OCI-LY7 (cell line): ENCODE measurements at regions not wholly inside any gene's neighbourhood (a gene's known extent, or its start where the extent isn't known, plus 50 kb on each side); places are given as distances from the start of the nearest gene placed in this dataset.

Experiments
- BruUV-seq: library from RNA; stranded (reverse); fragments of 400-500 nt; replicated peaks from 2 replicates; lab custom pipeline; 2021; lab: Mats Ljungman, UMichigan
- CTCF ChIA-PET: fragments of 300-600 bp; sonication (Branson Sonifier 250); formaldehyde crosslinking; loops from one replicate; lab custom pipeline; 2022; ENCODE audit warnings: antibody characterized with exemption; ENCODE audit not compliant: unreplicated experiment; lab: Charles Lee
- POLR2A ChIA-PET: fragments of 300-600 bp; sonication (Branson Sonifier 250); formaldehyde crosslinking; loops from one replicate; lab custom pipeline; 2022; ENCODE audit warnings: antibody characterized with exemption; lab: Charles Lee
- DNase-seq: peaks from one replicate; pipeline ENCODE4 v3.0.0-alpha.2; 2015; ENCODE audit warnings: low spot score
- H2AFZ ChIP-seq: fragments of 200-600 bp; sonication (generic), shearing (Covaris generic); 2 replicates; pipeline ENCODE4 v1.6.1; 2014; ENCODE audit warnings: mild to moderate bottlenecking, antibody characterized with exemption, low read length, moderate library complexity
- H3K27ac ChIP-seq: fragments of 200-600 bp; sonication (generic); 2 replicates; pipeline ENCODE4 v1.5.1; 2014; ENCODE audit warnings: mixed run types, low read depth, mild to moderate bottlenecking, moderate library complexity, low read length, inconsistent platforms; ENCODE audit not compliant: poor library complexity, severe bottlenecking
- H3K36me3 ChIP-seq: fragments of 200-600 bp; sonication (generic); 2 replicates; pipeline ENCODE4 v1.6.1; 2014; ENCODE audit warnings: mild to moderate bottlenecking, antibody characterized with exemption, low read length, moderate library complexity, mixed read lengths; ENCODE audit not compliant: insufficient read depth
- H3K4me1 ChIP-seq: fragments of 200-600 bp; sonication (generic); 2 replicates; pipeline ENCODE4 v1.5.1; 2014; ENCODE audit warnings: mild to moderate bottlenecking, low read length; ENCODE audit not compliant: insufficient read depth, poor library complexity, severe bottlenecking
- H3K4me2 ChIP-seq: fragments of 200-600 bp; sonication (generic); 2 replicates; pipeline ENCODE4 v1.6.1; 2014; ENCODE audit warnings: mild to moderate bottlenecking, low read length
- H3K4me3 ChIP-seq: fragments of 200-600 bp; sonication (generic); 2 replicates; pipeline ENCODE4 v1.5.1; 2014; ENCODE audit warnings: mild to moderate bottlenecking, low read depth, low read length; ENCODE audit not compliant: poor library complexity, severe bottlenecking
- H3K79me2 ChIP-seq: fragments of 200-600 bp; sonication (generic); 2 replicates; pipeline ENCODE4 v1.6.1; 2016; ENCODE audit warnings: low read depth, mild to moderate bottlenecking, low read length, moderate library complexity, mixed read lengths; ENCODE audit not compliant: insufficient read depth
- H3K9me2 ChIP-seq: fragments of 200-600 bp; sonication (generic); 2 replicates; pipeline ENCODE4 v1.6.1; 2016; ENCODE audit warnings: mild to moderate bottlenecking, low read length, mixed read lengths; ENCODE audit not compliant: insufficient read depth
- H3K9me3 ChIP-seq: fragments of 200-600 bp; sonication (generic); 2 replicates; pipeline ENCODE4 v1.6.1; 2014; ENCODE audit warnings: mild to moderate bottlenecking, mixed run types, low read length, mixed read lengths
- H4K20me1 ChIP-seq: fragments of 200-600 bp; sonication (generic); 2 replicates; pipeline ENCODE4 v1.6.1; 2014; ENCODE audit warnings: mild to moderate bottlenecking, antibody characterized with exemption, low read length, moderate library complexity, mixed read lengths; ENCODE audit not compliant: insufficient read depth
- EZH2phosphoT487 ChIP-seq: fragments of 200-600 bp; sonication (generic); IDR thresholded peaks from 2 replicates; pipeline ENCODE4 v1.6.1; 2018; ENCODE audit warnings: low read depth, borderline replicate concordance, mild to moderate bottlenecking, mixed run types, antibody characterized with exemption, low read length, moderate library complexity, mixed read lengths
- intact Hi-C: fragments of 100-400 bp; cut with micrococcal nuclease; formaldehyde crosslinking; loops from one replicate; pipeline ENCODE4 v1.10.0; 2022; ENCODE audit not compliant: unreplicated experiment
- TF ChIP-seq, protein P1 (sequence below): fragments of 200-600 bp; sonication (generic); conservative IDR thresholded peaks from 2 replicates; pipeline ENCODE4 v1.5.1; 2014; ENCODE audit warnings: mild to moderate bottlenecking, antibody characterized with exemption, low read length, moderate library complexity, mixed read lengths

DNA sequence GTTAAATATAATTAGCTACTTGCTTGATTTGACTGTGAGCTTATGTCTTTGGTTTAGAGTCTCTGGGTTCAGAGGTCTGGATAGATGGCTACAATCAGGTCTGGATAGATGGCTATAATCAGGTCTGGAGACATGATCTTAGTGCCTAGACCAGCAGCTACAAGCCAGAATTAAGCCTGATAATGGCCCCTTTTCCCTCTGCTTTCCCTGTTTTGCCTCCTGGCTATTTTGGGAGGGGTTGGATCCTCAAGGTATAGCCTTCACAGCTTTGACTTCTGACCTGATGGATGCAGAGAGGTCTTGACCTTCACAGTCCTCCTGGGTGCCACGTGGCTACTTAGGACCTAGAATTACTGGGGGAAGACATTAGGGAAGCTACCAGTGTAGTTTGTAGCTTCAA lies 877.7 kb downstream of the GALC start:
- no peak for DNase-seq
- Histone ChIP-seq H3K79me2 (no peaks in the 10 kb centered on the region), H3K4me3 (no peak overlapping the region), H3K9me2 (no peaks in the 10 kb centered on the region), H3K9me3 (peaks cover 32% of the 10 kb centered on the region; the same call in 1 of the 2 replicates), H3K27ac (no peak overlapping the region), H4K20me1 (no peaks in the 10 kb centered on the region), H3K36me3 (peaks cover 14% of the 10 kb centered on the region), H3K4me1 (peaks cover 33% of the 10 kb centered on the region), H3K4me2 (no peak overlapping the region), H2AFZ (peak overlapping the region; percentile 16; the same call in 1 of the 2 replicates)
- no peak for TF ChIP-seq EZH2phosphoT487
- TF ChIP-seq, protein P1, sequence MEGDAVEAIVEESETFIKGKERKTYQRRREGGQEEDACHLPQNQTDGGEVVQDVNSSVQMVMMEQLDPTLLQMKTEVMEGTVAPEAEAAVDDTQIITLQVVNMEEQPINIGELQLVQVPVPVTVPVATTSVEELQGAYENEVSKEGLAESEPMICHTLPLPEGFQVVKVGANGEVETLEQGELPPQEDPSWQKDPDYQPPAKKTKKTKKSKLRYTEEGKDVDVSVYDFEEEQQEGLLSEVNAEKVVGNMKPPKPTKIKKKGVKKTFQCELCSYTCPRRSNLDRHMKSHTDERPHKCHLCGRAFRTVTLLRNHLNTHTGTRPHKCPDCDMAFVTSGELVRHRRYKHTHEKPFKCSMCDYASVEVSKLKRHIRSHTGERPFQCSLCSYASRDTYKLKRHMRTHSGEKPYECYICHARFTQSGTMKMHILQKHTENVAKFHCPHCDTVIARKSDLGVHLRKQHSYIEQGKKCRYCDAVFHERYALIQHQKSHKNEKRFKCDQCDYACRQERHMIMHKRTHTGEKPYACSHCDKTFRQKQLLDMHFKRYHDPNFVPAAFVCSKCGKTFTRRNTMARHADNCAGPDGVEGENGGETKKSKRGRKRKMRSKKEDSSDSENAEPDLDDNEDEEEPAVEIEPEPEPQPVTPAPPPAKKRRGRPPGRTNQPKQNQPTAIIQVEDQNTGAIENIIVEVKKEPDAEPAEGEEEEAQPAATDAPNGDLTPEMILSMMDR: no peak
- CTCF ChIA-PET: interaction anchor here (0.6 to 0.9 kb wide), 2 partner anchors 10 to 134 kb away, joined by 3 read pairs; no protein-coding TSS in a partner anchor
- POLR2A ChIA-PET: interaction anchor here (0.5 to 2.0 kb wide), 12 partner anchors 8 to 1477 kb away, joined by 3 to 8 read pairs (median 4); no protein-coding TSS in a partner anchor
- intact Hi-C loops: no loop called here
- BruUV-seq: no TSS peak

DNA sequence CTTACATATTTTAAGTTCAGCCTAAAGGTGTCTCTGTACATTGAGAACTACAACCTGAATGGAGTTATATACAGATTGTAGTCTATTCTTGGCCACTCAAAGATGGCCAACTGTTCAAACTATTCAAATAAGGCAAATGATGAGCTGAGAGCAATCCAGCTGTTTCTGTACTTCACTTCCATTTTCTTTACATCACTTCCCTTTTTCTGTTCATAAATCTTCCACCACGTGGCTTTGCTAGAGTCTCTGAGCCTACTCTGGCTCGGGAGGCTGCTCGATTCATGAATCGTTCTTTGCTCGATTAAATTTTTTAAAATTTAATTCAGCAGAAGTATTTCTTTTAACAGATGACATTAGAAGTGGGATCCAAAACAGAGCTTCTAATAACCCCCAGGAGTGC lies 879.7 kb downstream of the GALC start:
- peaks cover 32% of the 10 kb centered on the region; the same call in 1 of the 2 replicates for H3K9me3 ChIP-seq
- ChIA-PET CTCF (no interaction called here), POLR2A (interaction anchor here (0.7 to 1.4 kb wide), 9 partner anchors 10 to 219 kb away, joined by 3 to 5 read pairs (median 3); no protein-coding TSS in a partner anchor)
- intact Hi-C loops: no loop called here
- H3K4me3 ChIP-seq: no peak overlapping the region
- H3K36me3 ChIP-seq: peaks cover 14% of the 10 kb centered on the region
- no peaks in the 10 kb centered on the region for H3K9me2 ChIP-seq
- BruUV-seq: no TSS peak
- H3K79me2 ChIP-seq: no peaks in the 10 kb centered on the region
- H3K27ac ChIP-seq: peak overlapping the region; percentile 41
- no peaks in the 10 kb centered on the region for H4K20me1 ChIP-seq
- H2AFZ ChIP-seq: peak overlapping the region; percentile 66
- TF ChIP-seq, protein P1: no peak
- no peak for TF ChIP-seq EZH2phosphoT487
- peaks cover 43% of the 10 kb centered on the region for H3K4me1 ChIP-seq
- DNase-seq: peak; percentile 67
- H3K4me2 ChIP-seq: peak overlapping the region; percentile 25

DNA sequence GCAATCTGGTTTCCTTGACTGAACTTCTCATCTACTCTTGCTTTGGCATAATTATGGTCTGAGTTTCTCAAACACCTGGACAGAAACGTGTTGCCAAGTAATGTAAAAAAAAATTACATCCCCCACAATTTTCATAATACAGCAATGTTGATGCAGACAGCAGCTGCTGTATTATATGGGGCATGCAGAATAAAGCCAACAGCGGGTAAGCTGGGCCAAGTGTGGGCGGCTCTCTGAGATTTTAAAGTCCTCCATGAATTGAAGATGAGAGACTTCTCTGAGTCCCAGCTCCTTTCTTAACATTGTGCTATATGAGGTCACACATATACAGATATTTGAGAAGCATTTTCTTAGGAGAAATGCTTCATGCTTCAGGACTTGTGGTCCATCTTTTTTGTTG lies 881.2 kb downstream of the GALC start:
- no peak overlapping the region for H3K4me3 ChIP-seq
- H3K36me3 ChIP-seq: peaks cover 14% of the 10 kb centered on the region
- BruUV-seq: no TSS peak
- no peaks in the 10 kb centered on the region for H4K20me1 ChIP-seq
- H3K79me2 ChIP-seq: no peaks in the 10 kb centered on the region
- peak overlapping the region; percentile 66; the same call in 1 of the 2 replicates for H2AFZ ChIP-seq
- TF ChIP-seq, protein P1: no peak
- no peak for TF ChIP-seq EZH2phosphoT487
- H3K4me1 ChIP-seq: peaks cover 45% of the 10 kb centered on the region
- peak; percentile 38 for DNase-seq
- H3K9me3 ChIP-seq: peaks cover 32% of the 10 kb centered on the region; the same call in 1 of the 2 replicates
- intact Hi-C loops: no loop called here
- ChIA-PET CTCF (no interaction called here), POLR2A (interaction anchor here (0.8 to 1.4 kb wide), 3 partner anchors 8 to 70 kb away, joined by 3 to 6 read pairs (median 3); no protein-coding TSS in a partner anchor)
- H3K4me2 ChIP-seq: peak overlapping the region; percentile 8; the same call in 1 of the 2 replicates
- H3K27ac ChIP-seq: peak overlapping the region; percentile 41
- H3K9me2 ChIP-seq: no peaks in the 10 kb centered on the region
